Body of pancreas (tissue), 4 donors: ENCODE measurements at regions not wholly inside any gene's neighbourhood (a gene's known extent, or its start where the extent isn't known, plus 50 kb on each side); places are given as distances from the start of the nearest gene placed in this dataset.

Experiments
- POLR2A ChIP-seq, 3 donors: fragments of 450-650 bp; IDR thresholded peaks; one replicate each; pipeline ENCODE4 v1.6.1; 2016; ENCODE audit warnings: antibody characterized with exemption in 3 of 3, mild to moderate bottlenecking in 2 of 3
- TF ChIP-seq, protein P1 (sequence below), 7 experiments: fragments of 450-650 bp in 4 of 7; fragments of 200-600 bp in 3 of 7; sonication (generic) in 3 of 7; IDR thresholded peaks; one replicate each; pipeline ENCODE4 v1.5.1; 2016 to 2019; ENCODE audit warnings: antibody characterized with exemption in 7 of 7

DNA sequence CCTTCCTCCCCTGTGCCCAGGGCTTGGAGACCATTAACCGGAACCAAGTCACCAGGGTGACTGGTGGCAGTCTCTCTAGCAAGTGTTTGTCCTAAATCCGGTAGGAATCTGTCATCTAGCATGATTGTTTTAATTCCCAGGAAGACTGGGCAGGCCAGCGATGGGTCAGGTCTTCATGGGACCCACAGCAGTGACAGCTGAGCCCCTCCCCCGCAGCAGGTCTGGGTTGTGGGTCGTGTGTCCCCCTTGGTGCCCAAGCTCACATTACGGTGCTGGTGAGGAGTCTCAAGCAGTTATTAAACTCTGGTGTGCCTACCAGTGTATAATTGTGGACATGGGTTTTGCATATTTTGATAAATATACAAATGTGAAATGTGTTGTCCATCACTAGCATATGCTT lies 466.5 kb downstream of the MATN1 start:
- TF ChIP-seq, protein P1, sequence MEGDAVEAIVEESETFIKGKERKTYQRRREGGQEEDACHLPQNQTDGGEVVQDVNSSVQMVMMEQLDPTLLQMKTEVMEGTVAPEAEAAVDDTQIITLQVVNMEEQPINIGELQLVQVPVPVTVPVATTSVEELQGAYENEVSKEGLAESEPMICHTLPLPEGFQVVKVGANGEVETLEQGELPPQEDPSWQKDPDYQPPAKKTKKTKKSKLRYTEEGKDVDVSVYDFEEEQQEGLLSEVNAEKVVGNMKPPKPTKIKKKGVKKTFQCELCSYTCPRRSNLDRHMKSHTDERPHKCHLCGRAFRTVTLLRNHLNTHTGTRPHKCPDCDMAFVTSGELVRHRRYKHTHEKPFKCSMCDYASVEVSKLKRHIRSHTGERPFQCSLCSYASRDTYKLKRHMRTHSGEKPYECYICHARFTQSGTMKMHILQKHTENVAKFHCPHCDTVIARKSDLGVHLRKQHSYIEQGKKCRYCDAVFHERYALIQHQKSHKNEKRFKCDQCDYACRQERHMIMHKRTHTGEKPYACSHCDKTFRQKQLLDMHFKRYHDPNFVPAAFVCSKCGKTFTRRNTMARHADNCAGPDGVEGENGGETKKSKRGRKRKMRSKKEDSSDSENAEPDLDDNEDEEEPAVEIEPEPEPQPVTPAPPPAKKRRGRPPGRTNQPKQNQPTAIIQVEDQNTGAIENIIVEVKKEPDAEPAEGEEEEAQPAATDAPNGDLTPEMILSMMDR (IDR thresholded peaks at IDR 0.05) = no peak
- no peak for TF ChIP-seq POLR2A (IDR thresholded peaks at IDR 0.05)
